GM12865 (cell line): ENCODE measurements at regions not wholly inside any gene's neighbourhood (a gene's known extent, or its start where the extent isn't known, plus 50 kb on each side); places are given as distances from the start of the nearest gene placed in this dataset.

Source experiments
- DNase-seq: peaks from one replicate; pipeline ENCODE4 v3.0.0; 2010; ENCODE audit warnings: low read depth
- H3K4me3 ChIP-seq: 2 replicates; pipeline ENCODE4 v1.5.1; 2011; ENCODE audit warnings: mild to moderate bottlenecking, low read depth, low read length, control low read depth
- TF ChIP-seq, protein P1 (sequence below): IDR thresholded peaks from 2 replicates; pipeline ENCODE4 v1.5.1; 2011; ENCODE audit warnings: low read length, control low read depth, low read depth, inconsistent platforms; ENCODE audit not compliant: insufficient read depth; ENCODE audit errors: missing control alignments

DNA sequence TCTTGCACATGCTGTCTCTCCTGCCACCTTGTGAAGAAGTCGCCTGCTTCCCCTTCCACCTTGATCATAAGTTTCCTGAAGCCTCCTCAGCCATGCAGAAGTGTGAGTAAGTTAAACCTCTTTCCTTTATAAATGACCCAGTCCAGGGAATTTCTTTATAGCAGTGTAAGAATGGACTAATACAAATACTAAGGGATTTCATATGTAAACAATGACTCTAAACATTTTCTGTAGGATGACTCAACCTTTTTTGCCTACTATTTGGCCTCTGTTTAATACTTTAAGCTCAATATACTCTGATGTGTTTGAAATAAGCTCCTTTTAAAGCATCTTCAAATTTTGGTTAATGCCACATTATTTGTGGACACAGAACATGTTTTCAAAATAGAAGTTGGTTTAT is 813.5 kb upstream of the SLIT2 start:
- no peak for DNase-seq
- H3K4me3 ChIP-seq: no peak overlapping the region
- TF ChIP-seq, protein P1, sequence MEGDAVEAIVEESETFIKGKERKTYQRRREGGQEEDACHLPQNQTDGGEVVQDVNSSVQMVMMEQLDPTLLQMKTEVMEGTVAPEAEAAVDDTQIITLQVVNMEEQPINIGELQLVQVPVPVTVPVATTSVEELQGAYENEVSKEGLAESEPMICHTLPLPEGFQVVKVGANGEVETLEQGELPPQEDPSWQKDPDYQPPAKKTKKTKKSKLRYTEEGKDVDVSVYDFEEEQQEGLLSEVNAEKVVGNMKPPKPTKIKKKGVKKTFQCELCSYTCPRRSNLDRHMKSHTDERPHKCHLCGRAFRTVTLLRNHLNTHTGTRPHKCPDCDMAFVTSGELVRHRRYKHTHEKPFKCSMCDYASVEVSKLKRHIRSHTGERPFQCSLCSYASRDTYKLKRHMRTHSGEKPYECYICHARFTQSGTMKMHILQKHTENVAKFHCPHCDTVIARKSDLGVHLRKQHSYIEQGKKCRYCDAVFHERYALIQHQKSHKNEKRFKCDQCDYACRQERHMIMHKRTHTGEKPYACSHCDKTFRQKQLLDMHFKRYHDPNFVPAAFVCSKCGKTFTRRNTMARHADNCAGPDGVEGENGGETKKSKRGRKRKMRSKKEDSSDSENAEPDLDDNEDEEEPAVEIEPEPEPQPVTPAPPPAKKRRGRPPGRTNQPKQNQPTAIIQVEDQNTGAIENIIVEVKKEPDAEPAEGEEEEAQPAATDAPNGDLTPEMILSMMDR: no peak

DNA sequence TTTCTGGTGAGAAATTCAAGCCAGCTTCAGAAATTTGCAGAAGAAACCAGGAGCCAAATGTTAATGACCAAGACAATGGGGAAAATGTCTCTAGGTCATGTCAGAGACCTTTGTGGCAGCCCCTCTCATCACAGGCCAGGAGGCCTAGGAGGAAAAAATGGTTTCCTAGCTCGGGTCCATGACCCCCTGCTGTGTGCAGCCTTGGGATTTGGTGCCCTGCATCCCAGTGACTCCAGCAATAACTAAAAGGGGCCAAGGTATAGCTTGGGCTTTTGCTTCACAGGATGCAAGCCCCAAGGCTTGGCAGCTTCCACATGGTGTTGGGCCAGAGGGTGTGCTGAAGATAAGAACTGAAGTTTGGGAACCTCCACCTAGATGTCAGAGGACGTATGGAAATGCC is 814.7 kb upstream of the SLIT2 start:
- TF ChIP-seq, protein P1: no peak
- H3K4me3 ChIP-seq: no peak overlapping the region
- no peak for DNase-seq

DNA sequence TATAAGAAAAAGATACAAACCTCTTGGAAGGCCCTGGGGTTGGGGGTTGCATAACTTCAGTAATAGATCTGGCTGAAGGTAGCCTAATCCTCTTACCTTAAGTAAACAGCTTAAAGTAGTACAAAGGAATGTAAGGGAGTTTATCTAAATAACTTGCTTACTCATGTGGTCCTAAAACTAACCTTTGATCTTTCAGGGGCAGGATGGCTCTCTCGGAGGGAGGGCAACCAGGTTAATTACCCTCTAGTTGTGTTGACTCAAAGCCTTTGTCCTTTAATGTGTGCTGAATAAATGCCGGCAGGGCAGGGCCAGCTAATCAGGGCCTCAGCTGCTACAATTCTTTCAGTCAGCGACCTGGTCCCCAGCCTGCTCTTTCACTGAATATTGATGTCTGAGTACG is 822.0 kb upstream of the SLIT2 start:
- no peak overlapping the region for H3K4me3 ChIP-seq
- TF ChIP-seq, protein P1: no peak
- DNase-seq: no peak

DNA sequence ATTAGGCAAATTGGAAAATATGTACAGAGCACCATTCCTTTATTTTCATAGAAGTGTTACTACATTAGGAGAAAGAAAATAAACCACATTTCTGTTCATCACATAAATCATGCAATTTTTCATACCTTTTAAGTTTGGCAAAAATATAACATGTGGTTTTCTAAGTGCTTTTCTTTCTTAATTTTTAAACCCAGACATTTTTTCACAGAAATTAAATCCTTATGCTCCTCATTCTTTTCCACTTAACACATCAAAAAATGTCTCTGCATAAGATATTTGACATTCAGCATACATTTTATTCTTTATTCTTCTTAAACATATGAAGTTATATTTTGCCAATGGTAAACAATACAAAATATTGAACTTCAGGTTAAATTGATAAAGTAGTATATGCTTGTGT is 826.6 kb upstream of the SLIT2 start:
- DNase-seq: no peak
- no peak overlapping the region for H3K4me3 ChIP-seq
- TF ChIP-seq, protein P1: no peak

DNA sequence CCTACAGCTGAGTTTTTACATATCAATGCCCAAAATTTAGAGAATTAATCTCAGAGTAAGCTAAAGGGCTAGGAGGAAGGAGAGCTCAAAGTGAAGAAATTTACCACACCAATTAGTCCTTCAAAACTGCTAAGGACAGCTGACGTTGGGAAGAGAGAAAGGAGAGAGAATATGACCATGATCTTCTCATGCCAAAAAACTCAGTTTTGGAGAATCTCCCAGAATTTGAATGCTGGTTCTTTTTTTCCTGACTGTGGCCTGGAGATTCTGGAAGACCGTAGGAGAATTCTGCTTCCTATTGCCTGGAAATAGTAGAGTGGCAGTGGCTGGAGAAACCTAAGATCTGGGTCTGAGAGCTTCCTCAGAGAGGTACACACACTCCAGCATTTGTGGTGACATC is 834.4 kb upstream of the SLIT2 start:
- DNase-seq: no peak
- no peak overlapping the region for H3K4me3 ChIP-seq
- TF ChIP-seq, protein P1: no peak

DNA sequence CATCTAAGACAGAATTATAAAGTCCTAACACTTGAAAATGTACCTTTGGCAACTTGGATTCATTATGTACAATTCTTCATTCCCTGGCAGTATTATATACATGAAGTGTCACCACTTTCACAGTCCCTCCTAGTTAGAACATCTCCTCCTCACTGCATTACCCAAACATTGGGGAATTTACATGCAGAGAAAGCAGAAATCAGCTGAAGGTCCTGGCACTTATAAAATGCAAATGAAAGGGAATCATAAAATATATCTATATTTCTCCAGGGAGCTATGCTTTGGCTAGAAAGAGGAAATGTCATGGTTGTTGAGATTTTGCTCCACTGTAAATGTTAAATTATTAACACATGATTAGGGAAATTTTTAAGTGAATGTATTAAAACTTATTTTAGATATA is 835.6 kb upstream of the SLIT2 start:
- no peak for DNase-seq
- TF ChIP-seq, protein P1: no peak
- no peak overlapping the region for H3K4me3 ChIP-seq

DNA sequence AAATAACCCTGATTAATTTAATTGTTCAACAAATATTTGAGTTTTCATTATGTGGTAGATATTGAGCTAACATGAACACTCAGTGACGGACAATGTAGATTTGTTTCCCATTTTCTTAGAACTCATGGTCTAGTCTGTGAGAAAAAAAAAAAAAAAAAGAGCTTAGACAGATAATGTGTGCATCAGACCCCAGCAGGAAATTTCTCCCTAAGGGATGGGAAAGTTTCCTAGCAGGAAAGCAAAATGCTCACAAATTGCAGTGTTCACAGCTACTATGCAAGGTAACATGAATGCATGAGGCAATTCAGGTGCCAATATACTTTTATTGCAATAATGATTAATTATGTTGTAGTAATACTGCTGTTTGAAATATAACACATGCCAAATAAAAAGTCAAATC is 843.2 kb upstream of the SLIT2 start:
- H3K4me3 ChIP-seq: no peak overlapping the region
- TF ChIP-seq, protein P1: no peak
- no peak for DNase-seq
